GM19099 (cell line): ENCODE measurements at regions not wholly inside any gene's neighbourhood (a gene's known extent, or its start where the extent isn't known, plus 50 kb on each side); places are given as distances from the start of the nearest gene placed in this dataset.

ENCODE experiments used
- POLR2A ChIP-seq: IDR thresholded peaks from 3 replicates; pipeline ENCODE4 v1.6.1; 2011; ENCODE audit warnings: low read depth; ENCODE audit not compliant: insufficient read length; ENCODE audit errors: extremely low read depth

GRCh38 chr2:58922245-58922644, 681.1 kb upstream of the FANCL start:
- TF ChIP-seq POLR2A, result no peak

- no peak for TF ChIP-seq POLR2A
These were observed 680.6 kb upstream of the FANCL start for GRCh38 chr2:58921676-58922075.

GRCh38 chr2:58920001-58920400, 678.9 kb upstream of the FANCL start:
- no peak for TF ChIP-seq POLR2A

- TF ChIP-seq POLR2A, result no peak
These were observed 678.2 kb upstream of the FANCL start for GRCh38 chr2:58919316-58919715.

GRCh38 chr2:58918141-58918540, 677.0 kb upstream of the FANCL start:
- TF ChIP-seq POLR2A, result no peak

- no peak for TF ChIP-seq POLR2A
These were observed 676.5 kb upstream of the FANCL start for GRCh38 chr2:58917596-58917995.

GRCh38 chr2:58916063-58916462, 674.9 kb upstream of the FANCL start:
- TF ChIP-seq POLR2A, result no peak

- no peak for TF ChIP-seq POLR2A
These were observed 673.8 kb upstream of the FANCL start for GRCh38 chr2:58914733-58915505.

GRCh38 chr2:58913082-58913726, 672.1 kb upstream of the FANCL start:
- no peak for TF ChIP-seq POLR2A

GRCh38 chr2:58911877-58912276, 670.8 kb upstream of the FANCL start:
- no peak for TF ChIP-seq POLR2A

GRCh38 chr2:58908501-58909154, 667.5 kb upstream of the FANCL start:
- TF ChIP-seq POLR2A, result no peak

GRCh38 chr2:58907644-58908043, 666.5 kb upstream of the FANCL start:
- no peak for TF ChIP-seq POLR2A

GRCh38 chr2:58906081-58906645, 665.0 kb upstream of the FANCL start:
- TF ChIP-seq POLR2A, result no peak

GRCh38 chr2:58904095-58904494, 663.0 kb upstream of the FANCL start:
- no peak for TF ChIP-seq POLR2A

- TF ChIP-seq POLR2A, result no peak
These were observed 662.3 kb upstream of the FANCL start for GRCh38 chr2:58903427-58903826.
